ENCODE measurements at regions not wholly inside any gene's neighbourhood (a gene's known extent, or its start where the extent isn't known, plus 50 kb on each side); places are given as distances from the start of the nearest gene placed in this dataset.
"Not testable (repeated sequence)": the region's sequence is repeated elsewhere in the genome, so short reads cannot be mapped to it uniquely, and the experiment has no call there.

- no peak overlapping the region for H3K4me3 ChIP-seq (ENCODE audit: low read length)
- H3K36me3 ChIP-seq (ENCODE audit: insufficient read depth, low read length) = no peaks in the 10 kb centered on the region
- H3K79me2 ChIP-seq (ENCODE audit: low read length) = no peaks in the 10 kb centered on the region
- H3K27me3 ChIP-seq (ENCODE audit: low read length) = no peaks in the 10 kb centered on the region
- no peak for DNase-seq
- no peak overlapping the region for H3K9ac ChIP-seq (ENCODE audit: low read length)
- H4K20me1 ChIP-seq (ENCODE audit: insufficient read depth, low read depth, low read length) = no peaks in the 10 kb centered on the region
- H3K4me1 ChIP-seq (ENCODE audit: low read length) = no peaks in the 10 kb centered on the region
- H3K9me2 ChIP-seq (replicated peaks; ENCODE audit: insufficient read depth, low read length) = no peaks in the 10 kb centered on the region
- H3K4me2 ChIP-seq (ENCODE audit: low read depth, low read length, poor library complexity, severe bottlenecking) = no peak overlapping the region
- no peak overlapping the region for H3K27ac ChIP-seq (ENCODE audit: low read length)
- H3K9me3 ChIP-seq (ENCODE audit: low read length) = peaks cover 12% of the 10 kb centered on the region
- no peak overlapping the region for H2AFZ ChIP-seq (ENCODE audit: low read length)
These were observed 143.2 kb upstream of the MEOX2 start for GRCh38 chr7:15829691-15830090.

DNA sequence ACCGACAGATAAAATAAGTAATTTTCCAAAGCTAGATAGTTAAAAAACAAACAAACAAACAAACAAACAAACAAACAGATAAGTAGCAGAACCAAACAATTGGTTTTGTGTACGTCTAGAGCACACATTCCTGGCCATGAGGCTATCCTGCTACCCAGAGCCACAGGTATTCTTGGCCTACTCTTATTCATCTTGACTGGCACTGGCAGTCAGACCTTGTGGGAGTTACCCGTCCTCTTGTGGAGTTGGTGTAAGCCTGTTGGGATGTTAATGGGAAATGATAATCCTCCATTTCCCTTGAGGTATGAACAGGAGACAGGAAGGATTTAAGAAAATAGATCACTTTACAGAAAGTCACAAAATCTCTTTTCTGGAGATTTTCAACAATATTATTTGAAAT lies 142.4 kb upstream of the MEOX2 start:
- Histone ChIP-seq H2AFZ (ENCODE audit: low read length) (no peak overlapping the region), H3K79me2 (ENCODE audit: low read length) (no peaks in the 10 kb centered on the region), H4K20me1 (ENCODE audit: insufficient read depth, low read depth, low read length) (no peaks in the 10 kb centered on the region), H3K4me3 (ENCODE audit: low read length) (no peak overlapping the region), H3K9me2 (replicated peaks; ENCODE audit: insufficient read depth, low read length) (no peaks in the 10 kb centered on the region), H3K27ac (ENCODE audit: low read length) (no peak overlapping the region), H3K4me1 (ENCODE audit: low read length) (no peaks in the 10 kb centered on the region), H3K4me2 (ENCODE audit: low read depth, low read length, poor library complexity, severe bottlenecking) (no peak overlapping the region), H3K9ac (ENCODE audit: low read length) (no peak overlapping the region), H3K9me3 (ENCODE audit: low read length) (peaks cover 12% of the 10 kb centered on the region), H3K27me3 (ENCODE audit: low read length) (no peaks in the 10 kb centered on the region), H3K36me3 (ENCODE audit: insufficient read depth, low read length) (no peaks in the 10 kb centered on the region)
- DNase-seq = no peak

DNA sequence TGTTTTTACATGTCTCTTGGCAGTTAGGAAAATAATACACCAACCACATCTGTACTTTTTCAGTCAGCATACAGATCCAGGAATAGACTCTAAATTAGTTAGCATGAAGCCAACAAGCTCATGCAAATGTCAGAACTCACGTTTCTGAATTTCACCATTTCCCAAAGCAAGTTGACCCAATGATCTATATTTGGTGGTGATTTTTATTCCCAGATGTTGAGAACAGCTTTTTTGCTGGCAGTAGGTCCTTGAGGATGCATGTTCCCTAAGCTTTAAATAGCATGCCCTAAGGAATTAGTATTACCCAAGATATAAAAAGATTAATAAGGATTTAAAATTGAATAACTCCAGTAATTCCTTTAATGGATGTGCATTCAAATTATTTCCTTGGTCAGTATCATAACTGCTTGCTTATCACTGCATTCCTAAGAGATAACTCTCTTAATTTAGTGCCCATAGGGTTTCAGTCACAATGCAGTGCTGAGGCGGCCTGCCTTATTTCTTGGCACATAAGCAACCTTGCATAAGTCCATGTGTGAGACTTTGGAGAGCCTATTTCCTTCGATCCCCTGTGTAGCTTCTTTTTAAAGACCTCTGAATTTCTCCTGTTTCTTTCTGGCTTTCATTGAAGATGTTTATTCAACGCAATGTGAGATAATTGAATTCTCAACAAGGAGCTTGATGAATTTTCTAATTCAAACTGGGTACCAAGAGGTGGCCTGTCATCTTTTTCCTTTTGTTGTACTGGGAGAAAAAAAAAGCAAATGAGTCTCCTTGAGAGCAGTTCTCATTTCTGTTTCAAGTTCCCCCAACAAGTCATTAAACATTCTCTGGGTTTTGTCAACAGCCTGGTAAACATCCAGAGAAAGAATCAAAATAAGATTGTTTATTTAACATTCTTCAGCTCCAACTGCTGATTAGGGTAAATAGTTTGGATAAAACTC lies 135.3 kb upstream of the MEOX2 start:
- Histone ChIP-seq H3K9me2 (replicated peaks; ENCODE audit: insufficient read depth, low read length) (no peaks in the 10 kb centered on the region), H3K4me2 (ENCODE audit: low read depth, low read length, poor library complexity, severe bottlenecking) (no peak overlapping the region), H3K9me3 (ENCODE audit: low read length) (no peaks in the 10 kb centered on the region), H2AFZ (ENCODE audit: low read length) (no peak overlapping the region), H3K27me3 (ENCODE audit: low read length) (no peaks in the 10 kb centered on the region), H3K79me2 (ENCODE audit: low read length) (no peaks in the 10 kb centered on the region), H4K20me1 (ENCODE audit: insufficient read depth, low read depth, low read length) (no peaks in the 10 kb centered on the region), H3K27ac (ENCODE audit: low read length) (no peak overlapping the region), H3K4me3 (ENCODE audit: low read length) (no peak overlapping the region), H3K4me1 (ENCODE audit: low read length) (no peaks in the 10 kb centered on the region), H3K36me3 (ENCODE audit: insufficient read depth, low read length) (no peaks in the 10 kb centered on the region), H3K9ac (ENCODE audit: low read length) (no peak overlapping the region)
- no peak for DNase-seq

- Histone ChIP-seq H3K27me3 (ENCODE audit: low read length) (no peaks in the 10 kb centered on the region), H4K20me1 (ENCODE audit: insufficient read depth, low read depth, low read length) (no peaks in the 10 kb centered on the region), H3K9ac (ENCODE audit: low read length) (no peak overlapping the region), H3K4me2 (ENCODE audit: low read depth, low read length, poor library complexity, severe bottlenecking) (no peak overlapping the region), H3K9me3 (ENCODE audit: low read length) (no peaks in the 10 kb centered on the region), H3K4me1 (ENCODE audit: low read length) (no peaks in the 10 kb centered on the region), H2AFZ (ENCODE audit: low read length) (no peak overlapping the region), H3K36me3 (ENCODE audit: insufficient read depth, low read length) (no peaks in the 10 kb centered on the region), H3K9me2 (replicated peaks; ENCODE audit: insufficient read depth, low read length) (no peaks in the 10 kb centered on the region), H3K79me2 (ENCODE audit: low read length) (no peaks in the 10 kb centered on the region), H3K4me3 (ENCODE audit: low read length) (no peak overlapping the region), H3K27ac (ENCODE audit: low read length) (no peak overlapping the region)
- no peak for DNase-seq
These were observed 133.8 kb upstream of the MEOX2 start for GRCh38 chr7:15820319-15820718.

DNA sequence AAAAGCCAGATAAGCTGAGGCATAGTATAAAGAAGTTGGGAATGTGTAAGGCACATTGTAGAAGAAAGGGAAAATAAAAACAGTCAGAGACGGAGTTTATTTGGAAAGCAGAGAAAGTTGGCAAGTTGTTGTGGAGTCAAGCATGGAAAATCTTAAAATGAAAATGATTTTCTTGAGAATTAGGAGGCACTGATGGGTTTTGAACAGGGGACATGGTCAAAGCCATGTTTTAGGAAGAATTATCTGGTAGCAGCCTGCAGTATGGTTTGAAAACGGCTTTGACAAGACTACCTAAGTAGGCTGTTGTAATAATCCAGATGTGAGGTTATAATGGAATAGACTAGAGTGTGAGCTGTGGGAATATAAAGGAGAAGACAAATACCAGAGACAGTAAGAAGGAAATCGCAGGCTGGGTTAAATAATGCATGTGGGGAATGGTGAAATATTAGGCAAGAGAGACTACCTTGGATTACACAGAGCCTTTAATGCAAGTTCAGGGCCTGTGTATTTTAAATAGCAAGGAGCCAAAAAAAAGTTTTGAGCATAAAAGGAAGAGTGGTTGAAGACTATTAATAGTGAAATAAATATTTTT lies 130.4 kb upstream of the MEOX2 start:
- Histone ChIP-seq H3K27me3 (ENCODE audit: low read length) (no peaks in the 10 kb centered on the region), H3K4me3 (ENCODE audit: low read length) (no peak overlapping the region)

DNA sequence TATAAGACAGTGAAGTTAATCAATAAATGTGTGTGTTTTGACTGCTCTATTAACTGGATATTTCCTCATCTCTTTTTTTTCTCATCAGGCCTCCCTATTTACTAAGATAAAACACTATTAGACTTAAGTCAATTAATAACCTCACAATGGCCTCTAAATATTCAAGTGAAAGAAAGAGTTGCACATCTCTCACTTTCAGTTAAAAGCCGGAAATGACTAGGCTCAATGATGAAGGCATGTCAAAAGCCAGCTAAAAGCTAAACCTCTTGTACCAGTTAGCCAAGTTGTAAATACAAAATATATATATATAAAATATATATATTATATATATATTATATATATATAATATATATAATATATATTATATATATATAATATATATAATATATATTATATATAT lies 127.0 kb upstream of the MEOX2 start:
- H3K9ac ChIP-seq (ENCODE audit: low read length) = no peak overlapping the region
- H2AFZ ChIP-seq (ENCODE audit: low read length) = no peak overlapping the region
- H3K36me3 ChIP-seq (ENCODE audit: insufficient read depth, low read length) = no peaks in the 10 kb centered on the region
- no peak for DNase-seq
- no peak overlapping the region for H3K4me3 ChIP-seq (ENCODE audit: low read length)
- H3K4me1 ChIP-seq (ENCODE audit: low read length) = no peaks in the 10 kb centered on the region
- no peak overlapping the region for H3K27ac ChIP-seq (ENCODE audit: low read length)
- H3K27me3 ChIP-seq (ENCODE audit: low read length) = no peaks in the 10 kb centered on the region
- peaks cover 14% of the 10 kb centered on the region for H3K9me3 ChIP-seq (ENCODE audit: low read length)
- H3K4me2 ChIP-seq (ENCODE audit: low read depth, low read length, poor library complexity, severe bottlenecking) = no peak overlapping the region
- no peaks in the 10 kb centered on the region for H3K9me2 ChIP-seq (replicated peaks; ENCODE audit: insufficient read depth, low read length)
- no peaks in the 10 kb centered on the region for H4K20me1 ChIP-seq (ENCODE audit: insufficient read depth, low read depth, low read length)
- H3K79me2 ChIP-seq (ENCODE audit: low read length) = no peaks in the 10 kb centered on the region

More for the DNA sequence above, 130.4 kb upstream of the MEOX2 start:
- no peak overlapping the region for H3K4me2 ChIP-seq (ENCODE audit: low read depth, low read length, poor library complexity, severe bottlenecking)
- no peaks in the 10 kb centered on the region for H3K36me3 ChIP-seq (ENCODE audit: insufficient read depth, low read length)
- H3K27ac ChIP-seq (ENCODE audit: low read length) = no peak overlapping the region
- no peak for DNase-seq
- H3K9ac ChIP-seq (ENCODE audit: low read length) = no peak overlapping the region
- H3K79me2 ChIP-seq (ENCODE audit: low read length) = no peaks in the 10 kb centered on the region
- no peaks in the 10 kb centered on the region for H3K4me1 ChIP-seq (ENCODE audit: low read length)
- H2AFZ ChIP-seq (ENCODE audit: low read length) = no peak overlapping the region
- H4K20me1 ChIP-seq (ENCODE audit: insufficient read depth, low read depth, low read length) = no peaks in the 10 kb centered on the region
- no peaks in the 10 kb centered on the region for H3K9me2 ChIP-seq (replicated peaks; ENCODE audit: insufficient read depth, low read length)
- peaks cover 5% of the 10 kb centered on the region for H3K9me3 ChIP-seq (ENCODE audit: low read length)

- not testable (repeated sequence) for H3K4me1 ChIP-seq (ENCODE audit: low read length); H3K27me3 ChIP-seq (ENCODE audit: low read length); H2AFZ ChIP-seq (ENCODE audit: low read length); H3K9me2 ChIP-seq (replicated peaks; ENCODE audit: insufficient read depth, low read length); H3K27ac ChIP-seq (ENCODE audit: low read length); H3K79me2 ChIP-seq (ENCODE audit: low read length); H4K20me1 ChIP-seq (ENCODE audit: insufficient read depth, low read depth, low read length); DNase-seq; H3K4me3 ChIP-seq (ENCODE audit: low read length); H3K9ac ChIP-seq (ENCODE audit: low read length); H3K4me2 ChIP-seq (ENCODE audit: low read depth, low read length, poor library complexity, severe bottlenecking); H3K36me3 ChIP-seq (ENCODE audit: insufficient read depth, low read length)
- peaks cover 27% of the 10 kb centered on the region for H3K9me3 ChIP-seq (ENCODE audit: low read length)
These were observed 123.9 kb upstream of the MEOX2 start for GRCh38 chr7:15810383-15810782.

DNA sequence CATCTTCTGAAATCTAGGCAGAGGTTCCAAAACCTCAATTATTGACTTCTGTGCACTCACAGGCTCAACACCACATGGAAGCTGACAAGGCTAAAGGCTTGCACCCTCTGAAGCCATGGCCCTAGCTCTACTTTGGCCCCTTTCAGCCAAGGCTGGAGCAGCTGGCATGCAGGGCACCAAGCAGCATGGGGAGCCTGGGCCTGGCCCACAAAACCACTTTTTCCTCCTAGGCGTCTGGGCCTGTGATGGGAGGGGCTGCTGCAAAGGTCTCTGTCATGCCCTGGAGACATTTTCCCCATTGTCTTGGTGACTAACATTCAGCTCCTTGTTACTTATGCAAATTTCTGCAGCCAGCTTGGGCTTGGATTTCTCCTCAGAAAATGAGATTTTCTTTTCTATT lies 123.5 kb upstream of the MEOX2 start:
- H3K4me3 ChIP-seq (ENCODE audit: low read length); H3K4me1 ChIP-seq (ENCODE audit: low read length); H3K27ac ChIP-seq (ENCODE audit: low read length); H3K79me2 ChIP-seq (ENCODE audit: low read length); H3K9ac ChIP-seq (ENCODE audit: low read length); H3K4me2 ChIP-seq (ENCODE audit: low read depth, low read length, poor library complexity, severe bottlenecking); H3K36me3 ChIP-seq (ENCODE audit: insufficient read depth, low read length); H3K27me3 ChIP-seq (ENCODE audit: low read length); H4K20me1 ChIP-seq (ENCODE audit: insufficient read depth, low read depth, low read length); H3K9me2 ChIP-seq (replicated peaks; ENCODE audit: insufficient read depth, low read length); H2AFZ ChIP-seq (ENCODE audit: low read length); DNase-seq: not testable (repeated sequence)
- peaks cover 27% of the 10 kb centered on the region for H3K9me3 ChIP-seq (ENCODE audit: low read length)

Measured in Karpas-422 (cell line).